HepG2 (cell line): ENCODE measurements at regions not wholly inside any gene's neighbourhood (a gene's known extent, or its start where the extent isn't known, plus 50 kb on each side); places are given as distances from the start of the nearest gene placed in this dataset.
"Not testable (repeated sequence)": the region's sequence is repeated elsewhere in the genome, so short reads cannot be mapped to it uniquely, and the experiment has no call there.

Experiments
- ATAC-seq: fragments of 200-7000 bp; cut with Tn5 transposase; 3 replicates; pipeline ENCODE4 v1.9.1; 2020; ENCODE audit warnings: mild to moderate bottlenecking, moderate library complexity
- BruUV-seq: library from RNA; stranded (reverse); fragments of 400-500 nt; replicated peaks from 2 replicates; lab custom pipeline; 2021; lab: Mats Ljungman, UMichigan
- CTCF ChIA-PET: fragments of 300-600 bp; formaldehyde crosslinking; extraction: SDS; loops from one replicate; lab custom pipeline; 2021; ENCODE audit warnings: low total read pairs, inconsistent platforms, low intra/inter-chr PET ratio; lab: Yijun Ruan, JAX
- POLR2A ChIA-PET: fragments of 350-600 bp; sonication (Branson Sonifier 250); formaldehyde crosslinking; loops from one replicate; lab custom pipeline; 2020; ENCODE audit warnings: antibody characterized with exemption, inconsistent platforms; lab: Yijun Ruan, JAX
- DNase-seq: peaks from one replicate; pipeline ENCODE4 v3.0.0-alpha.2; 2015; ENCODE audit warnings: low spot score
- FAIRE-seq: peaks from 3 replicates; lab custom pipeline; 2011; peaks lifted over from hg19 to GRCh38; lab: Jason Lieb, UNC
- H2AFZ ChIP-seq: one replicate; pipeline ENCODE4 v1.6.1; 2011; ENCODE audit warnings: low read length, inconsistent platforms
- H3K27ac ChIP-seq: fragments of 300-600 bp; 3 replicates; pipeline ENCODE4 v1.8.0; 2011; ENCODE audit warnings: mixed run types, mild to moderate bottlenecking, mixed read lengths, low read length, inconsistent platforms; ENCODE audit not compliant: insufficient read depth; ENCODE audit errors: extremely low read length
- H3K27me3 ChIP-seq, 2 experiments: fragments of 200-600 bp in 1 of 2; 2 replicates in 1 of 2; 3 replicates in 1 of 2; pipeline versions ENCODE4 v1.6.0 to v1.8.0; 2011; ENCODE audit warnings: low read length in 2 of 2, mild to moderate bottlenecking in 2 of 2, moderate library complexity in 2 of 2, inconsistent platforms in 1 of 2; ENCODE audit not compliant: insufficient read depth in 2 of 2, control insufficient read depth in 1 of 2
- H3K36me3 ChIP-seq, 2 experiments: fragments of 200-600 bp in 1 of 2; replicated peaks in 1 of 2; 2 replicates in 1 of 2; 3 replicates in 1 of 2; pipeline versions ENCODE4 v1.5.1 to v1.8.0; 2011; ENCODE audit warnings: low read length in 2 of 2, inconsistent platforms in 1 of 2; ENCODE audit not compliant: insufficient read depth in 2 of 2, control insufficient read depth in 1 of 2
- H3K4me1 ChIP-seq: 2 replicates; pipeline ENCODE4 v1.5.1; 2012; ENCODE audit warnings: low read length, inconsistent platforms; ENCODE audit not compliant: insufficient read depth
- H3K4me2 ChIP-seq: 2 replicates; pipeline ENCODE4 v1.6.0; 2011; ENCODE audit warnings: low read depth, low read length, inconsistent platforms
- H3K4me3 ChIP-seq, 3 experiments: fragments of 200-600 bp in 1 of 3; sonication (generic), shearing (Covaris generic) in 1 of 3; replicated peaks in 1 of 3; 2 replicates each; pipeline ENCODE4 v1.5.1; 2011 to 2016; ENCODE audit warnings: low read length in 3 of 3, inconsistent platforms in 2 of 3, low read depth in 2 of 3, mild to moderate bottlenecking in 2 of 3, control low read depth in 1 of 3, mixed read lengths in 1 of 3; ENCODE audit not compliant: insufficient read depth in 1 of 3
- H3K79me2 ChIP-seq: one replicate; pipeline ENCODE4 v1.6.1; 2011; ENCODE audit warnings: low read length, inconsistent platforms; ENCODE audit not compliant: insufficient read depth
- H3K9ac ChIP-seq: 2 replicates; pipeline ENCODE4 v1.6.0; 2011; ENCODE audit warnings: mild to moderate bottlenecking, low read depth, low read length, inconsistent platforms; ENCODE audit not compliant: insufficient read depth
- H3K9me3 ChIP-seq: 2 replicates; pipeline ENCODE4 v1.5.1; 2012; ENCODE audit warnings: mild to moderate bottlenecking, low read length
- H4K20me1 ChIP-seq: 2 replicates; pipeline ENCODE4 v1.6.0; 2011; ENCODE audit warnings: inconsistent platforms, mild to moderate bottlenecking, low read length, moderate library complexity; ENCODE audit not compliant: insufficient read depth
- KAT7 ChIP-seq: IDR thresholded peaks from 2 replicates; pipeline ENCODE4 v1.6.1; 2018; ENCODE audit warnings: borderline replicate concordance, missing compliant biosample characterization
- MAFF ChIP-seq: IDR thresholded peaks from 2 replicates; pipeline ENCODE4 v1.6.1; 2011; ENCODE audit warnings: low read depth, low read length, improper control_type of control experiment
- MAFK ChIP-seq, 2 experiments: IDR thresholded peaks in 1 of 2; conservative IDR thresholded peaks in 1 of 2; 2 replicates each; pipeline ENCODE4 v1.6.1; 2011; ENCODE audit warnings: improper control_type of control experiment in 2 of 2, low read length in 2 of 2
- MTF1 ChIP-seq: sonication (generic); formaldehyde crosslinking; IDR thresholded peaks from 2 replicates; pipeline ENCODE4 v1.5.0; 2020; ENCODE audit warnings: missing genetic modification reagents
- WGBS: methylation state at CpG from one replicate; pipeline ENCODE4 v1.1.6; 2017; ENCODE audit warnings: low lambda C conversion rate; 5-methylcytosine and 5-hydroxymethylcytosine counted together
- in situ Hi-C: cut with HindIII; loops from 2 replicates; pipeline ENCODE4 v1.10.0; 2017; ENCODE audit warnings: low pct_unique_long_range_greater_than_20kb; ENCODE audit not compliant: extremely low pct_ligation_motif_present
- intact Hi-C: fragments of 100-400 bp; cut with micrococcal nuclease; formaldehyde crosslinking; loops from one replicate; pipeline ENCODE4 v1.10.0; 2022; ENCODE audit not compliant: unreplicated experiment

GRCh38 chr6:131471331-131471730, 101.7 kb upstream of the ARG1 start:
- no peaks in the 10 kb centered on the region for H3K36me3 ChIP-seq
- BruUV-seq = no TSS peak
- H3K9ac ChIP-seq = no peak overlapping the region
- peaks cover 7% of the 10 kb centered on the region; the same call in 1 of the 2 replicates for H3K4me1 ChIP-seq
- no peak overlapping the region for H3K27ac ChIP-seq
- H3K27me3 ChIP-seq = no peaks in the 10 kb centered on the region
- TF ChIP-seq KAT7 (CRISPR knock-in tag) (no peak), MTF1 (CRISPR knock-in tag) (no peak), MAFF (peak; percentile 74), MAFK (conservative IDR thresholded peaks at IDR 0.05 in 1 of 2, IDR thresholded peaks at IDR 0.05 in 1 of 2; ENCODE audit: low read length in 2 of 2) (peak; percentile 80 to 82; a peak in 3 of 4 replicates)
- TF ChIP-seq, all 625 proteins: peak for 2
- CTCF ChIA-PET = no interaction called here
- 36% methylated on average over 3 of the region's 3 CpGs for WGBS
- Histone ChIP-seq H4K20me1 (no peaks in the 10 kb centered on the region), H3K4me2 (no peak overlapping the region), H3K79me2 (no peaks in the 10 kb centered on the region), H2AFZ (no peak overlapping the region), H3K4me3 (no peak overlapping the region), H3K9me3 (no peaks in the 10 kb centered on the region)
- FAIRE-seq (no peak), DNase-seq (no peak), ATAC-seq (no peak)
- in situ Hi-C loops = no loop called here
- intact Hi-C loops = no loop called here
- POLR2A ChIA-PET = no interaction called here

GRCh38 chr6:131473303-131473702, 99.7 kb upstream of the ARG1 start:
- H3K27me3 ChIP-seq, H3K9me3 ChIP-seq, H4K20me1 ChIP-seq, H3K36me3 ChIP-seq, DNase-seq, POLR2A ChIA-PET, H3K9ac ChIP-seq, ATAC-seq, H2AFZ ChIP-seq, H3K4me2 ChIP-seq, H3K79me2 ChIP-seq, H3K4me3 ChIP-seq, BruUV-seq, CTCF ChIA-PET, H3K27ac ChIP-seq, FAIRE-seq, intact Hi-C loops, in situ Hi-C loops: not testable (repeated sequence)
- H3K4me1 ChIP-seq = peaks cover 16% of the 10 kb centered on the region
